HL-60 (cell line): ENCODE measurements at regions not wholly inside any gene's neighbourhood (a gene's known extent, or its start where the extent isn't known, plus 50 kb on each side); places are given as distances from the start of the nearest gene placed in this dataset.

Experiments
- DNase-seq, 2 experiments: peaks; one replicate each; pipeline ENCODE4 v3.0.0-alpha.2; 2010 to 2020; ENCODE audit warnings: low read depth in 1 of 2, low spot score in 1 of 2
- H3K27ac ChIP-seq: fragments of 250-450 bp; sonication (Bioruptor Pico); replicated peaks from 2 replicates; pipeline ENCODE4 v1.5.1; 2020; ENCODE audit warnings: mild to moderate bottlenecking, moderate library complexity
- H3K27me3 ChIP-seq: fragments of 250-450 bp; sonication (Bioruptor Pico); 2 replicates; pipeline ENCODE4 v1.5.1; 2021; ENCODE audit warnings: mild to moderate bottlenecking, moderate library complexity; ENCODE audit not compliant: insufficient read depth, poor library complexity, severe bottlenecking
- H3K4me3 ChIP-seq: replicated peaks from 2 replicates; pipeline ENCODE4 v1.5.1; 2011; ENCODE audit warnings: mild to moderate bottlenecking, control low read depth, low read length; ENCODE audit not compliant: insufficient read depth
- CTCF ChIP-seq: IDR thresholded peaks from one replicate; pipeline ENCODE4 v1.5.1; 2011; ENCODE audit warnings: low read length, control low read depth, inconsistent platforms; ENCODE audit not compliant: insufficient read depth
- GABPA ChIP-seq: IDR thresholded peaks from 2 replicates; pipeline ENCODE4 v1.6.1; 2012; ENCODE audit warnings: low read depth
- POLR2AphosphoS5 ChIP-seq: IDR thresholded peaks from 2 replicates; pipeline ENCODE4 v1.6.1; 2012; ENCODE audit warnings: low read depth
- SPI1 ChIP-seq: IDR thresholded peaks from 2 replicates; pipeline ENCODE4 v1.6.1; 2012; ENCODE audit warnings: low read depth, mild to moderate bottlenecking, borderline replicate concordance
- TF ChIP-seq, protein P1 (sequence below): IDR thresholded peaks from 2 replicates; pipeline ENCODE4 v1.6.1; 2012; ENCODE audit warnings: low read depth; ENCODE audit not compliant: insufficient replicate concordance

- no peaks in the 10 kb centered on the region for H3K27me3 ChIP-seq
- TF ChIP-seq SPI1 (no peak), GABPA (no peak), POLR2AphosphoS5 (no peak), CTCF (no peak)
- TF ChIP-seq, protein P1, sequence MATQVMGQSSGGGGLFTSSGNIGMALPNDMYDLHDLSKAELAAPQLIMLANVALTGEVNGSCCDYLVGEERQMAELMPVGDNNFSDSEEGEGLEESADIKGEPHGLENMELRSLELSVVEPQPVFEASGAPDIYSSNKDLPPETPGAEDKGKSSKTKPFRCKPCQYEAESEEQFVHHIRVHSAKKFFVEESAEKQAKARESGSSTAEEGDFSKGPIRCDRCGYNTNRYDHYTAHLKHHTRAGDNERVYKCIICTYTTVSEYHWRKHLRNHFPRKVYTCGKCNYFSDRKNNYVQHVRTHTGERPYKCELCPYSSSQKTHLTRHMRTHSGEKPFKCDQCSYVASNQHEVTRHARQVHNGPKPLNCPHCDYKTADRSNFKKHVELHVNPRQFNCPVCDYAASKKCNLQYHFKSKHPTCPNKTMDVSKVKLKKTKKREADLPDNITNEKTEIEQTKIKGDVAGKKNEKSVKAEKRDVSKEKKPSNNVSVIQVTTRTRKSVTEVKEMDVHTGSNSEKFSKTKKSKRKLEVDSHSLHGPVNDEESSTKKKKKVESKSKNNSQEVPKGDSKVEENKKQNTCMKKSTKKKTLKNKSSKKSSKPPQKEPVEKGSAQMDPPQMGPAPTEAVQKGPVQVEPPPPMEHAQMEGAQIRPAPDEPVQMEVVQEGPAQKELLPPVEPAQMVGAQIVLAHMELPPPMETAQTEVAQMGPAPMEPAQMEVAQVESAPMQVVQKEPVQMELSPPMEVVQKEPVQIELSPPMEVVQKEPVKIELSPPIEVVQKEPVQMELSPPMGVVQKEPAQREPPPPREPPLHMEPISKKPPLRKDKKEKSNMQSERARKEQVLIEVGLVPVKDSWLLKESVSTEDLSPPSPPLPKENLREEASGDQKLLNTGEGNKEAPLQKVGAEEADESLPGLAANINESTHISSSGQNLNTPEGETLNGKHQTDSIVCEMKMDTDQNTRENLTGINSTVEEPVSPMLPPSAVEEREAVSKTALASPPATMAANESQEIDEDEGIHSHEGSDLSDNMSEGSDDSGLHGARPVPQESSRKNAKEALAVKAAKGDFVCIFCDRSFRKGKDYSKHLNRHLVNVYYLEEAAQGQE: no peak
- no peak for DNase-seq
- H3K27ac ChIP-seq: no peak overlapping the region
- no peak overlapping the region for H3K4me3 ChIP-seq
Measured at GRCh38 chr11:98155696-98156095, 865.1 kb upstream of the CNTN5 start.

GRCh38 chr11:98177925-98178324, 842.8 kb upstream of the CNTN5 start:
- Histone ChIP-seq H3K27me3 (no peaks in the 10 kb centered on the region), H3K4me3 (no peak overlapping the region), H3K27ac (no peak overlapping the region)
- TF ChIP-seq SPI1 (no peak), GABPA (no peak), POLR2AphosphoS5 (no peak), CTCF (no peak)
- TF ChIP-seq, protein P1: no peak
- no peak for DNase-seq

- TF ChIP-seq SPI1 (no peak), GABPA (no peak), CTCF (no peak), POLR2AphosphoS5 (no peak)
- TF ChIP-seq, protein P1: no peak
- Histone ChIP-seq H3K27ac (no peak overlapping the region), H3K4me3 (no peak overlapping the region), H3K27me3 (no peaks in the 10 kb centered on the region)
- DNase-seq: no peak
Measured at GRCh38 chr11:98180511-98180910, 840.2 kb upstream of the CNTN5 start.
